COLO829 (cell line): ENCODE measurements at regions not wholly inside any gene's neighbourhood (a gene's known extent, or its start where the extent isn't known, plus 50 kb on each side); places are given as distances from the start of the nearest gene placed in this dataset.

Experiments used
- DNase-seq: peaks from one replicate; pipeline ENCODE4 v3.0.0; 2012; ENCODE audit warnings: low spot score

DNA sequence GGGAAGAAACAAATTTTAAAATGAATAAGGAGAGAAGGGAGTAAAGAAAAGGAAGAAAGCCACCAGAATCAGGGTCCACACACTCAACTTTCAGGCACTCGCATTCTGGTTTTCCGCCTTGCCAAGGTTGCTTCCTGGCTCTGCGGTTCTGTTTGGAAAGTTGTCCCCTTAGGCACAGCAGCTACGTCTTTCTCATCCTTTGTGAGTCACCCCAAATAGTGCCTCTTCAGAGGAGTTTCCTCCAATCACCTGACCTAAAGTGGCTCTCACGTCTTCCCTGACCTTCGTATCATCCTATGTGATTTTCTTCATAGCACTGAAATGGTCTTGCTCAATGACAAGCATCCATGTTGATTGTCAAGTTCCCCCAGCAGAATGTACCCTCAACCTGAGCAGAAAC lies 99.5 kb upstream of the TMCC3 start:
- DNase-seq = no peak

DNA sequence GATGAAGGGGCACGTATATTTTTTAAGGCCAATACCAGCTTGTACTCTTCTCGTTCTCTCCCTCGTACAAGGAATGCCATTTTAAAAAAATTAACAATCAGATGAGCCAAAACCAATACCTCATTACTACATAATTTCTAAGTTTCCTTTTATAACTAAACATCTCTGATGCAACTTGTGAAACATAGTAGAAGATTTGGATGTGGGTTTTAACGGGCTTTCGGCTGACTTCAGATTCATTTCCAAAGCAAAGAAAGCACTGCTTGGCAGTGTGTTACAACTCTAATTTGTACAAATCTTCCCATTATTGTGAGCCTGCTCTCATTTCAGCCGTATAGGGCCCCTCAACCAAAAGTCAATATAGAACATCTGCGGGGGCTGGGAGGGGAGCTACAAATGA lies 99.1 kb upstream of the TMCC3 start:
- no peak for DNase-seq

DNA sequence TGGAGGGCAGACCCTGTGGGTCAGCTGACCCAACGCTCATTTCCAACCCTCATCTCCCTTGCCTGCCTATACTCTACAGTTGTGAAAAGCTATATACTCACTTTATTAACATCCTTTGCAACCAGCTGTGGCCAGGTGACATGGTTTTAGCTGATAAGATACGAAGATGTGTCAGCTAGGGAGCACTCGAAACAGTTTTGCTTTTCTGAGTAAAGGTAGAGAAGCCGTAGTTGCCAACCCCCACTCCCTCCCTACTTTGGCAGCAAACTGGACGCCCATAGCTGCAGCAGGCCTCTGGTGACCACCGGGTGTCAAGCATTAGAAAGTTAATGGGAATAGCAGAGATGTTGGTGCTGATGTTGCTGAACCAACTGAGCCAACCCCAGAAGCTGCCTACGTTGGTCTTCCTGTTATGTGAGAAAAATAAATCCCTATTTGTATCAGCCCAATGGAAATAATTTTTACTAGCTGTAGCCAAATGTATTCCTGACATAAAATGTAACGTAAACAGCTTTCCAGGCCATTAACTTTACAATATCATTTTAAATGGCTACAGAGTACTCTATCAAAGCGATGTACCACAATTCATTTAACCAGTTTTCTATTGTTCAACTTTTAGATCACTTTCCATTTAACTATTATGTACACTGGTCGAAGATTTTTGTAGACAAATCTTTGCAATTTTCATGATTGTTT lies 98.5 kb upstream of the TMCC3 start:
- no peak for DNase-seq

DNA sequence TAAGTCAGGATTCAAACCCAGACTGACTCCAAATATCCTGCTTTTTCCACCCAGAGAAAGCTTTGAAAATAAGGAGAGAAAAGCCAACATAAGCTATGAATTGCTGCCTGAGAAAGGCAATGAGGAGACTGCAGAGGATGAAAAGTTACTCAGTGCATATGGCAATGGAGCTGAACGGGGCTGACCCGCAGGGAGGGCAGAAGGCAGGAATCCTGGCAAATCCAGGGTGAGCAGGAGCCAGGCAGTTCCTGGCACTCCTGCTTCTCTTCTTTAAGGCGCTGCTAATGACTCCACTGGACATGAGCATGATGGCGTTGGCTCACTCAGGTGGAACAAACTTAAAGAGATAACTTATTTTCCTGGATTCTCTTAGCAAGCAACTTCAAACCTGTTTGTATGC lies 95.2 kb upstream of the TMCC3 start:
- no peak for DNase-seq

DNA sequence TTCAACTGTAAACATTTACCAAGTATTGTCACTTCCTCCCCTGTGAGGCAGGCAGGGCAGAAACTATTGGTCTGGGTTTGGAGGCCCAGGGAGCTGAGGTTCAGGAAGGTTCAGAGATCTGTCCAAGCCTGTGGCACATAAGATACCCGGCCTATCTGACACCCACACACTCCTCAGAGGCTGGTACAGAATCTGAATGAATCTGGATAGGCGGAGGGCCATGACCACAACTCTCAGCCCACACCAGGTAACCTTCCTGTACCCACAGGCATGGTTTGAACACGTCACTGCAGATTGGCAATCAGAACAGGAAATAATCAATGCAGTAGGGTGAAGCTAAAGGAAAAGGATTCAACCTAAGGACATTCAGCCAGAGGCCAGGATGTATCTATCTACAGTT lies 92.8 kb upstream of the TMCC3 start:
- no peak for DNase-seq

DNA sequence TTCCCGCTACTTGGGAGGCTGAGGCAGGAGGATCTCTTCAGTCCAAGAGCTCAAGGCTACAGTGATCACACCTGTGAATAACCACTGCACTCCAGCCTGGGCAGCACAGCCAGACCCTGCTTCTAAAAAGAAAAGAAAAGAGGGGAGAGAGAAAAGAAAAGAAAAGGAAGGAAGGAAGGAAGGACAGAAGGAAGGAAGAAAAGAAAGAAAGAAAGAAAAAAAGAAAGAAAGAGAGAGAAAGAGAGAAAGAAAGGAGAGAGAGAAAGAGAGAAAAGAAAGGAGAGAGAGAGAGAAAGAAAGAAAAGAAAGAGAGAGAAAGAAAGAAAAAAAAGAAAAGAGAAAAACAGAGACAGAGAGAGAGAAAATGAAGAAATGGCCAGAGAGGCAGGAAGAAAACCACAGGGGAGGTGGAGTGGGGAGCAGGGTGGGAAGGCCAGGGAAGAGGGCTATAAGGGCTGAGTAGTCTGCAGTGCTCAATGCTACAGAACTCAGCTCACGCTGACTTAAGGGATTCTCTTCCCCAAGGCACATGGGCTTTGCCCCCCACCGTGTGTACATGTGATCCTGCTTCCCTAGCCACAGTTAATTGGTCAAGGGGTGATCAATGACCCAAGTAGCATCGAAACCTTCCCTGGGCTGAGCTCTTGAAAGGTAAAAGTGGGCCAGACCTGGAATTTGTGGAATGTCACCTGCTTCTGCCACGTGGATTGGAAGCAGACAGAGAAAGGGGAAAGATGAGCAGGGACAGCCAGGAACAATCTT lies 90.4 kb upstream of the TMCC3 start:
- no peak for DNase-seq

DNA sequence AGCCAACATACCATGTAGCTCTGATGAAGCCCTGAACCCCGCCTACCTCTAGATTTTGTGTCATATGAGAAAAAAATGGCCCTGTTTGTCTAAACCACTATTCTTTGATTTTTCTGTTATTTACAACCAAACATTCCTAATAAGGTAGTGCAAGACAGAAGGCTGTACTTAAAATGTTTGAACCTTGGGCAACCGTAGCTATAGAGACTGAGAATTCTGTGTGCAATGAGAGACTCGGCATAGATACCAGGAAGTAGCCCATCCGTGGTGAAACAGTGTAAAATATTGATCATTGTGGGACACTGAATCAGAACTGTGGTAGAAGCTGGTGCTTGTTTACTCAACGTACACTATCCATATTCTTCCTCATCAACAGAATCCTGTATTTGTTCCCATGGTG lies 86.5 kb upstream of the TMCC3 start:
- DNase-seq = no peak

DNA sequence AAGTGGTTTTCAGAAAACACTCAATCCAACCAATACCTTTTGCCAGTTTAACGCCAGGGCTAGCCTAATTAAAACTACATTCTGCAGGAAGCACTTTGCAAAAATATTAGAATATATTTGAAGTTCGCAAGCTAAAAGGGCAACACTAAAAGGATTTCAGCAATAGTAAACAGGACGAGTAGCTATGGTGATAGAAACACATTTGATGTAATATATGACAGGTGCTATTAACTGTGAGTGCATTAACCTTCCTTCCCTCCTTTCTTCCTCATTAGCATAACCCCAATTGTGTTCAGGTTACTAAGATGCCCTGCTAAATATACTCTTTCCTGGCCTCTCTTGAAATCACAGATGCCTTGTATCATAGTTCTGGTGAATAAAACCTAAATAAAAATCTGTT lies 85.6 kb upstream of the TMCC3 start:
- DNase-seq = no peak

DNA sequence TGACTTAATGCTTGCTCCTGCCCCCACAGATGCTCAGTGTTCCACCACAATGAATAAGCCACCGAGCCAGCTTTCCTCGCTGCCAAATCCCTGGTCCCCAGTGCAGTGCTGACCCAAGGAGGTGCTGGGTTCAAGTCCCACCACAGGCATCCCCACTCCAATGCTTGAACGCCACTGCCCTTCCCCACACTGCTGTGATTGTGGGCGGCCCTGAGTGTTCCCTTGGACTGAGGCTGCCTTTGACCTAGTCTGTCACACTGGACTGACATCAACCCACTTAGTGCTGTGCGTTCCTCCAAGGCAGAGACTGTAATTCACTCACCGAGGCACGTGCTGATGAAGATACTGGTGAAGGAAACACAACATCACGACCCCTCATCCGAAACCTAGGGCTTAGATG lies 83.4 kb upstream of the TMCC3 start:
- DNase-seq = no peak

DNA sequence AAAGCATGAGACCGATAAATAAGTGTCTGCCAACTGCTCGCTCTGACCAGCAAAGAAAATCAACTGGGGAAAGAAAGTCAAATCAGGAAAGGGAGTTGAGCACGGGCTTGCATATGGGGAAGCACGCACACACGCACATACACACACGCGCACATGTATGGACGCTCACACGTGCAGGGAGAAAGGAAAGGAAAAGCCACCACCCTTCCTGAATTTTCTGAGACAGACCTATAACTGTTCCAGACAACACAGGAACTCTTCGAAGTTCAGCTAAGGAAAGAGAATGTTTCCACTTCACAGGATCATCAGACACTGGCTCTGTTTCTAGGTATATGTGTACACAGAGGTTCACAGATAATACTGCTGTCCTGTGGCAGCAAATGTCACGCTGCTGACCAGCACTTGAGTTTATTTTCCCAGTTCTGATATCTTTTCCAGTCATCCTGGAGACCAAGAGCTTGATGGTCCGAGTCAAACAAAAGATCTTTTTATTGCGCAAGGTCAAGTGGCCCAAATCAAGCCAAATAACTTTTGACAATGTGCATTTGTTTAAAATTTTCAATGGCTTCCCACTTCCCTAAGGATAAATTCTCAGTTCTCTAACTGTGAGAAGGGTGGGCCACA lies 82.1 kb upstream of the TMCC3 start:
- DNase-seq = peak; percentile 65

DNA sequence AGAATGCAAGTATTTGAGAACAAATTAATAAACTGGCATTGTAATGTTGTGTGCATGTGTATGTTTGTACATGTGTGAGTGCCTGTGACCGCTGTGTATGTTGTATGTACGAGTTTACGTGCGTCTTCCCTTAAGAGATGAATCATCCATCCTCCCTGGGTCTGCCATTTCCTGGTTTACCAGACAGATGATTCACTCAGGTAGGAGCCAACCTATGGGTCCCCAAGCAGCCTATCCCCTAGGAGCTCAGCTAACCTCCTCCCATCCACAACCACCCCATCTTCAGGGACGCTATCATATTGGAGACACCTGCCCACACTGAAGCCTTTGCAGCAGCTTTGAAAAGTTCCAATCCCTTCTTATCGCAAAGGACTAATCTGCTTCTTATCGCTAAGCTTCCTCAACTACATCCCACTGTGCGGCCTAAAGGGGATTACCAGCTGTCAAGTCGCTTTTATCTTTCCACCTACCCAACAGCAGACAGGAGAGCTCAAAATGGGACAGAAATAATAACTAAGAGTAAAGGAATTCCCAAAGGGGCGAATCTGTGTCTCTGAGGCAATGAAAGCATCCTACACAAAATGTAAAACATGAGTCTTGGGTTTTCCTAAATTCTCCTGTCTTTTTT lies 81.5 kb upstream of the TMCC3 start:
- no peak for DNase-seq

DNA sequence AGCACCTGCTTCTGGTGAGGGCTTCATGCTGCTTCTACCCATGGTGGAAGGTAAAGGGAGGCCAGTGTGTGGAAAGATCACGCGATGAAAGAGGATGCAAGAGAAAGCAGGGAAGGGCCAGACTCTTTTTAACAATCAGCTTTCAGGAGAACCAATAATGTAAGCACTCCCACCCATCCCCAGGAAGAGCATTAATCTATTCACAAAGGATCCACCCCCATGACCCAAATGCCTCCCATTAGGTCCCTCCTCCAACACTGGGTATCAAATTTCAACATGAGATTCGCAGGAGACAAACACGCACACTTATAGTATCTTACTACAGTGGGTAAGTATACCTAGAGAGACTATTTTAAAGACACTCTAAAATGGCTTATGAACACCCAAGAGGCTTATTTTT lies 80.5 kb upstream of the TMCC3 start:
- DNase-seq = no peak

DNA sequence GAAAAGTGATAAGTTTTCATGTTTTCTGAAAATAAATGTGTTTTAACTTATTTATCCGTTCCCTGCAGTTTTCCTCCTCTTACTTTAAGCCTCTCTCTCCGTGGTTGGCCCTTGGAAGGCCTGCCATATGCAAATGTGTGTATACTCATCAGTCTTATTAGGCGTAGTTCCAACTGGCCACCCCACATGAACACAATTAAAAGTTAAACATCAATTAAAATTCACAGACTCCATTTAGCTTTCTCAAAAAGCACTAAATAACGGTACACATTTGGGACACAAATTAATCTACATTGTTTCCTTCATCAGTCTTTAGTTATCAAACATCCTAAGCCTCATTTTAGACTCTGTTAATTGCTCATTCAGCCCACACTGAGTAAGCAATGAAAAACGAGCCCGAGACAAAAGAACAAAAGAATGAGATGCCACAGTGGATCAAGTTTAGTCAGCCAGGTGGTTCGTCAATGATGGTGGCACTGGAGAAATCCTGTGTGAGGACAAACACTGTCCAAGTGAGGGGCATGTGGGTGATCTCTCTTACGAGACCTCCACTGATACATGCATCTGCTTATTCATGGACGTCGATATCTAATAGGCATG lies 76.0 kb upstream of the TMCC3 start:
- no peak for DNase-seq

DNA sequence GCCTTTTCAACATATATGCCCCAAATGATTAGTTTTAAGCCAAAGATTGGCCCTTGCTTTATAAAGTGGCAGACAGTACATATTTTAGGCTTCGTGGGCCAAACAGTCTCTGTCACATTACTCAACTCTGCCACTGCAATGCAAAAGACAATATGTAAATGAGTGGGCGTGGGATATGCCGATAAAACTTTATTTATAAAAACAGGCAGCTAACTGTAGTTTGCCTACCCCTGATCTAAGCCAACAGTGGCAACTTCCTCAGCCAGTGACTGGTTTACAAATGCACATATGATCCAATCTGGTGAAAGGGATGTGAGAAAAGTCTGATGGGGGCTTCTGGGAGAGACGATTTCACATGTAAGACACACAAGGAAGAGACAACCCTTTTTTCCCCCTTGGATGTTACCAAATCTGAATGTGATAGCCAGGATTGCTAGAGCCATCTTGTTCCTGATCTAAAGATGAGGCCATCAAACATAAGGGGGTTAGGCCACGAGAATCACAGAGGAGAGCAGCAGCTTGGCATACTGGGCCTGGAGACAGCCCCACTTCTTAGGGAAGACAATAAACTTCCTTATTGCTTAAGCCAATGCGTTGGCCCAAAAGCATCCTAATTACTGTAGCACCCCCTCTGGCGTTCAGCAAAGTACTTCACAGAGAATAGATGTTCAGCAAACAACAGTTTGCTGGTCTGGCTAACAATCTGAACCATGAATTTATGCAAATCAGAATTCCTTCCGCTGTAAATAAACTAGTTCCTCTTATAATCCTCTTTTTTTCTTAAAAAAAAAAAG lies 75.2 kb upstream of the TMCC3 start:
- no peak for DNase-seq

DNA sequence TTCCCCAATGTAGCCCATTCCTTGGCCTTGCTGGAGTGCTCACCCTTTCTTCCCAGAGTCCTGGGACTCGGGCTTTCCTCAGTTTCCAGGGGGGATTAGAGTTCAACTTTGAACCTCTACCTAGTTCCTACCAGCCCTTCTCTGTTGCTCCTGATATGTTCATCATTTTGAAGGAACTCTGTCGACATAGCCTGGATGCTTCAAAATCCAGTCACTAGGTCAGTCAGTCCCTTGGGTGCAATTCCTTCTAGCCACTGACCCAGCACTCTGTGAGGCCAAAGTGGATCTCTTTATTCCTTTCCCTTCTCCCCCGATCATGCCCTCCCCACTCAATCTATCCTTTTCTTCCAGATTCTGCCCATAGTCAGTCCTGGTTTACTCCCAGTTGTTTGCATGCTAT lies 72.3 kb upstream of the TMCC3 start:
- no peak for DNase-seq

DNA sequence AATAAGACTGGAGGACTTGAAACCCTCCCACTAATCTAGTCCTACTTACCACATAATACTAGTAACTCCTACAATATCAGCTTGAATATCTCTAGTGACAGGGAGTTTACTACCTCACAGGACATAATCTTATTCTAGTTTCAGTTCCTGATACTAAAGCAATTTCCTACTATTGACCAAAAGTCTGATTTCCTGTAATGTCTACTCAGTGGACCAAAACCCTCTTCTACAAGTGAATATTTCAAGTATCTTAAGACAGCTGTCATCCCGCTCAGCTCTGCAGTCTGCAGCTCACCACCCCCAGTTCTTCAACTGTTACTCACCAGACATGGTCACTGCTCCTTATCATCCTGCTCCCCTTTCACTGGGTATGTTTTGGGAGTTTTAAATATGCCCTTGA lies 70.8 kb upstream of the TMCC3 start:
- DNase-seq = no peak

DNA sequence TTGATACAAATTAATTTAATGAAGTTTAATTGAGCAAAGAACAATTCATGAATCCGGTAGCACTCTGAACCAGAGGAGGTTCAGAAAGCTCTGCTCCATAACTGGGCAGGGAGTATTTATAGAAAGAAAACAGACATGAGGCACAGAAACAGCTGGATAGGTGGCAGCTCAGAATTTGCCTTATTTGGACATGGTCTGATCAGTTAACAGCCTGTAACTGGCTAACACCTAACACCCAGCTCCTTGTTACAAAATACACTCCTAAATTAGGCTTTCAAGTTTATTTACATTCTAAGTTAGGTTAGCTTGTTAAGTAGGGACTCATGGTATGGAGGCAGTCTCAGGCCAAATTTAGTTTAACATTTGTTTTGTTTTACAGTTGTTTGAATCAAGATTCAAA lies 67.8 kb upstream of the TMCC3 start:
- no peak for DNase-seq

DNA sequence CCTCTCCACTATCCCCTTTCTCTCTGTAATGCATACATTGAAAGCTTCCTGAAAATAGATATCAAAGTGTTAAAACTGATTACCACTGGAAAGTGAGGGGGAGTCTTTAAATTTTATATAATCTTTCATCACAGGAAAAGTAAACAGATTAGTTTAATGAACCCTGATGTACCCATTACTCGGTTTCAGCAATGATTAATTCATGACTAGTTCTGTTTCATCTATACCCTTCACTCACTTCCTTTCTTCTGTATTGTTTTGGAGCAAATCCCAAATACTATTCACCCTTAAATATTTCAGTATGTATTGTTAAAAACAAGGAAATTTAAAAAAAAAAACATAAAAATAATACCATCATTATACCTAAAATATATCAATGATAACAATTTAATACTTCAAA lies 67.3 kb upstream of the TMCC3 start:
- DNase-seq = no peak

DNA sequence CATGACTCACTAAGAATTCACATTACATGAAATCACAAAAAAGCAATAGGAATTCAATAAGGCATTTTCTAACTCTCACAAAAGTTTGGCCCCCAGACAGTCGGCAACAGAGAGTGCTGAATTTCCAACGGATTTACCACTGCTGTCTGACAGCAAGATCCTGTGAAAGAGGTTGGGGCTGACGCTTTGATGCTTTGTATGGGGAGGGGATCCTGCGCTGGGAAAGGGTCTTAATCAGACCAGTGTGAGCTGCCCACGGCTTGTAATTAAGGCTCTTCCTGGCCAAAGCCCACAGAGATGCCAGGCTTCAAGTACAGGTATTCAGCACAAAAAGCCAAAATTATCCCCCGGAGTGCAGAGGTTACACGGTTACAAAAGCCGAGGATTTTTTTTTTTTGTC lies 66.8 kb upstream of the TMCC3 start:
- no peak for DNase-seq

DNA sequence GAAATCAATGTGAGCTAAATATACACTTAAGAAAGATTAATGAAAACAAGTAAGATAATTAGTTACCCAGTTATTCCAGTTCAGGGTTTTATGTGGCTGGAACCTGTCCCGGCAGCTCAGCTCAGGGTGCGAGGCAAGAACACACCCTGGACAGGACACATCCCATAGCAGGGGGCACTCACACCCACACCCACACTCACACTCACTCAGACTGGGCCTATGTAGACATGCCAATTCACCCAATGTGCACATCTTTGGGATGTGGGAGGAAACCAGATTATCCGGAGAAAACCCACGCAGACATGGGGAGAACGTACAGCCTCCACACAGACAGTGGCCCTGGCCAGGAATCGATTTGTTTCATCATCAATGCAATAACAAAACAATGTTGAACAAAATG lies 66.0 kb upstream of the TMCC3 start:
- no peak for DNase-seq

DNA sequence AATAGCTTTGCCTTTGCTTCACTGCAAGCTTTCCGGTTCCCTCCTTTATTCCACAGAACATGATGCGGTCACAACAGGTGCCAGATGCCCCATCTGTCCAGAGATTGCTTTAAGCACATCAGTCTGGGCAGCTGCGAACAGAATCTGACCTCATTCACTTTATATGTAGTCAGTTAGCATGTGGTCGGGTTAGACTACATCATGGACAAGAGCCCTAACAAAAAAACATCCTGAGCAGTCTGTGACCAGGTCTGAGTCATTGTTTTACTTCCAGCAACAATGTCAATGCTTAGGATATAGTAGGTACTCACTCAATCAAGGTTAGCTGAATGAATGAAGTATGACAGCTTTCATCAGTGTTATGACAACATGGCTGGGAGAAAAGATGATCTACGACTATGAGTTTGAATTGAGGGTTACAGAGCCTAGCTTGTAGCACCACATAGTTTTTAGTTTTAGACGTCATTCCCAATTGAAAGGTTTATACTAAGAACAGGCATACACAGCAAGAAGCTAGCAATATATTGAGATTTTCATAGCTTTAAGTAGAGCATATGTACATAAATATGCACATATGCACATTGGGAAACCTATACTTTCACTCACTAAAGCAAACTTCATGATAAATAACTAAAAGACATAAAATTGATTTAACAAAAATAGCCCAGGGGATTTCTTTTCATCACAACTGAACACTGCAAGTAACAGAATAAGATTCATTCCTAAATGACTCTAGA lies 64.2 kb upstream of the TMCC3 start:
- DNase-seq = no peak
